Iris pigment epithelial cell (primary cell): ENCODE measurements at regions not wholly inside any gene's neighbourhood (a gene's known extent, or its start where the extent isn't known, plus 50 kb on each side); places are given as distances from the start of the nearest gene placed in this dataset.
"Not testable (repeated sequence)": the region's sequence is repeated elsewhere in the genome, so short reads cannot be mapped to it uniquely, and the experiment has no call there.

Experiments
- DNase-seq: peaks from one replicate; pipeline ENCODE4 v3.0.0-alpha.2; 2011; ENCODE audit warnings: low read depth

- peak; percentile 57 for DNase-seq
Measured at GRCh38 chr16:21363550-21364223, 85.6 kb upstream of the CRYM start.

- DNase-seq: peak; percentile 17
Measured at GRCh38 chr16:21361612-21362227, 83.6 kb upstream of the CRYM start.

GRCh38 chr16:21361045-21361444 is 83.0 kb upstream of the CRYM start:
- DNase-seq: not testable (repeated sequence)

- not testable (repeated sequence) for DNase-seq
Measured at GRCh38 chr16:21359513-21359912, 81.4 kb upstream of the CRYM start.

GRCh38 chr16:21358261-21358795 is 80.2 kb upstream of the CRYM start:
- not testable (repeated sequence) for DNase-seq

GRCh38 chr16:21356308-21356707 is 78.2 kb upstream of the CRYM start:
- DNase-seq: not testable (repeated sequence)

- not testable (repeated sequence) for DNase-seq
Measured at GRCh38 chr16:21351433-21351832, 73.3 kb upstream of the CRYM start.

- not testable (repeated sequence) for DNase-seq
Measured at GRCh38 chr16:21350851-21351250, 72.8 kb upstream of the CRYM start.

- not testable (repeated sequence) for DNase-seq
Measured at GRCh38 chr16:21349336-21349735, 71.2 kb upstream of the CRYM start.

GRCh38 chr16:21348815-21349214 is 70.7 kb upstream of the CRYM start:
- DNase-seq: not testable (repeated sequence)

GRCh38 chr16:21347538-21347937 is 69.4 kb upstream of the CRYM start:
- DNase-seq: not testable (repeated sequence)

- not testable (repeated sequence) for DNase-seq
Measured at GRCh38 chr16:21346756-21347491, 68.8 kb upstream of the CRYM start.

GRCh38 chr16:21344361-21344912 is 66.3 kb upstream of the CRYM start:
- DNase-seq: not testable (repeated sequence)

GRCh38 chr16:21341101-21341500 is 63.0 kb upstream of the CRYM start:
- no peak for DNase-seq

- no peak for DNase-seq
Measured at GRCh38 chr16:21339941-21340340, 61.9 kb upstream of the CRYM start.

GRCh38 chr16:21339269-21339641 is 61.2 kb upstream of the CRYM start:
- no peak for DNase-seq

- DNase-seq: no peak
Measured at GRCh38 chr16:21338537-21339268, 60.6 kb upstream of the CRYM start.

GRCh38 chr16:21336231-21336630 is 58.1 kb upstream of the CRYM start:
- DNase-seq: peak; percentile 11

- DNase-seq: not testable (repeated sequence)
Measured at GRCh38 chr16:21334188-21335146, 56.4 kb upstream of the CRYM start.

- not testable (repeated sequence) for DNase-seq
Measured at GRCh38 chr16:21333683-21334082, 55.6 kb upstream of the CRYM start.
